Stimulated activated CD8-positive, alpha-beta memory T cell treated with anti-CD3 and anti-CD28 coated beads, Interleukin-15, amount 100 ng/mL, for 4 hours (primary cell): ENCODE measurements at regions not wholly inside any gene's neighbourhood (a gene's known extent, or its start where the extent isn't known, plus 50 kb on each side); places are given as distances from the start of the nearest gene placed in this dataset.

Experiments used
- DNase-seq, 2 donors: peaks; one replicate each; pipeline ENCODE4 v3.0.0-alpha.2; 2020; ENCODE audit warnings: low read depth in 2 of 2

DNA sequence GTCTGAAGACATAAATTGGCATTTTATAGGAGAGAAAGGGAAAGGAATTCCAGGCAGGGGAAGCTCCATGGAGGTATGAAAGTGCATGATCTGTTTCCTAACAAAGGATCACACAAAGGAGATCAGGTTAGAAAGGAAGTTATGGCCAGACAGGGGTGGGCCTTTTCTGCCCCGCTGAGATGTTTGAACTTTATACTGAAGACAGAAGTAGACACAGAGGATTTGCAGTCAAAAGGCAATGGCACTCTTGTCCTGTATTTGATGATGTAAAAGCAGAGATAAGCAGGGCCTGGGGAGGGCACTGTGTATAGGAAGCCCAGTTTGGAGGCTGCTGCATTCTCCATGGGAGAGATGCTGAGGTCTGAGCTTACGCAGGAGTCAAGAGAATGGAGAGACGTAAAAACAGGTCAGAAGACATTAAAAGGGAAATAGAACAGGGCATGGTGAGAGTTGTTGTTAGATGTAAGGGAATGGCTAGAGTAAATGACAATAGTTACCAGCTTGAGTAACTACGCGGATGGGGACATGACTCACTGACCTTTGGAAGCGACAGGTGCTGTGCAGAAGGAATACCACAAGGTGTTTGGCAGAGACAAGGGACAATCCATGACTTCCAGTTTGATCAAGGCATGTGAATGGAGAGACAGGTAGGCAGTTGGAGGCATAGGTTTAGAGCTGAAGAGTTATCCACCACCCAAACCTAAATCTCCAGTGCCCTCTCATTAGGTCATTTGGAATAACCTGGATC lies 190.6 kb upstream of the SASH1 start:
- DNase-seq, result no peak

DNA sequence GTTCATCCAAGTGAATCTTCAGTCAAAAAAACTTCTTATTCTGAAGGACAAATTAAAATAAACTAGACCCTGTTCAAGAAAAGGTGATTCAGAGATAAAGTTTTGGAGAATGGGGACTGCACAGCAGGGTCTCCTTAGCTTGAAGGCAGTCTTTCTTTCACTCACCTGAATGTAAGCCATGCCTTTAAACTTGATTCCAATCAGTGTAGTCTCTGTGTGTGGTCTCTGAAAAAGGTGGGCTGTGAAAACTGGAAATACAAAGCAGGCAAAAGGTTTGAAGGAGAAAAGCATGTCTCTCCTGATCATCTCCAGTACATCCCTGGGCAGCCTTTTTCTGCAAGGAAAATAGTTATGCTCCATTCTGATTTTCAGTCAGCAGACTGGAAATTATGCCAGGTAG lies 188.0 kb upstream of the SASH1 start:
- DNase-seq, result no peak

DNA sequence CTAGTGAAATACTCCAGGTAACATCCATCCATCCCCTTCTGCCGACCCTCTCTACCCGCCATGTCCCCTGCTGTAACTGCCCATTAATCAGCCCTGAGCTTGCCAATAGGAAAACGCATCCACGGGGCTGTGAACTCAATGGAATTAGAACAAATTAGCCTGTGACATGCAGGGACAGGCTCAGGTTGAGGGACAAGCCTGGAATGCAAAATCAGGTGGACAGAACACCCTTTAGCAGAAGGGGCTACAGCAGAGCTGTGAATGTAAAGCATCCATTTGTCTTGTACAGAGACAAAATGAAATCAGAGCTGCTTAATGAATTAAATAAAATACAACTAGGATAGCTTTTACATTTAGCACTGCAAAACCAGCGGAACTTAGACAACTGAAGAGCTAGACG lies 187.3 kb upstream of the SASH1 start:
- DNase-seq, result no peak

DNA sequence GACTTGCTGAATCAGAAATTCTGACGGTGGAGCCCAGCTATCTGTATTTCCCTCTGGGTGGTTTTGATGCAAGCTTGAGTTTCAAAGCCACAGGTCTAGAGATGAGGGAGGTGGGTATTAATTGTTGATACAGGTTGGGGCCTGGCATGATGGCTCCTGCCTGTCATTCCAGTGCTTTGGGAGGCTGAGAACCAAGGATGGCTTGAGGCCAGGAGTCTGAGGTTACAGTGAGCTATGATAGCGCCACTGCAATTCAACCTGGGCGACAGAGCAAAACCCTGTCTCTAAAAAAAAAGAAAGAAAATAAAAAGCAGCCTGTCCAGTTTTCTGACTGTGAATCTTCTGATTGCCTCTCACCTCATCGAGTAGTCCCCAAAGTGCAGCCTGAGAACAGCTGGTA lies 184.8 kb upstream of the SASH1 start:
- no peak for DNase-seq

DNA sequence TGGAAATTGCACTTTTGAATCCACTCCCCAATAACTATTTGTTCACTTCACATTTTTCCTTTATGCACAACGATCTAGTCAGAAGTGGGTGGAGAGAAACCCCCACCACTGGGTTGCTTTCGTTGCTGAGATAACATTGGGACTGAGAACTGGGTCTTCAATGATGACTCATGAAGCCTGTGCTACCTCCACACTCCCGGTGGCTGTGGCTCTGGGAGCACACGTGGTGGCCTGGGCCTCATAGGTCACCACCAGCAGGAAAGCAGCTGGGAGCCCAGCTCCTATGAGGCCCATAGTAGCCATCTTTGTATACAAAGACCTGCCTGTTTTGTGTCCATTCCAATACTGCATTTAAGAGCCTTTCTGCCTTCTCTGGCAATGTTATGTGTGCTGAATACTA lies 178.0 kb upstream of the SASH1 start:
- no peak for DNase-seq

DNA sequence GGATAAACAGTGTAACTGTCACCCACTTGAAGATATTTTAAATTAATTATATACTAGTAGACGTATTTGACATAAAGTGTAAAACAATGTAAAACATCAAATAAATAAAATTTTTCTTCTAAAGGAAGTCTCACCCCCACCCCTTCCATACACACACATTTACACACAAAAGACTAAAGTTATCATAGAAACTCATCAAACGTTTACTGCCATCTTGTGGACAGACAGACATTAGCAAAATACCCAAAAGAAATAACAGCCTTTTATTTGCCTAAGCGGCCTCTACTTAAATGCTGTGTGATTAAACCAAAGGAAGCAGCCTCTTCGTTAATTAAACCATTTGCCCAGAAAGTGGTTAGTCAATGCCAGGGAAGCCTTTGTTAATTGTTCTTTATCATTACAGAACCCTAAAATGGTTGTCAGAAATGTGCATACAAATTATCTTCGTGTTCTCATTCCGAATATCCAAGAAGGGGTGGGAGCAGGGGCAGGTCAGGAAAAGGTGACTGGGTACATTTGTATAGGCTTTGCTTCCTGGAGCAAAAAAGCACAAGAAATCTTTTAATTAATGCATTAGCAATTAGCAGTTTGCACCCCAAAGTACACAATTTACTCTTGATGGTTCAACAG lies 176.2 kb upstream of the SASH1 start:
- no peak for DNase-seq

DNA sequence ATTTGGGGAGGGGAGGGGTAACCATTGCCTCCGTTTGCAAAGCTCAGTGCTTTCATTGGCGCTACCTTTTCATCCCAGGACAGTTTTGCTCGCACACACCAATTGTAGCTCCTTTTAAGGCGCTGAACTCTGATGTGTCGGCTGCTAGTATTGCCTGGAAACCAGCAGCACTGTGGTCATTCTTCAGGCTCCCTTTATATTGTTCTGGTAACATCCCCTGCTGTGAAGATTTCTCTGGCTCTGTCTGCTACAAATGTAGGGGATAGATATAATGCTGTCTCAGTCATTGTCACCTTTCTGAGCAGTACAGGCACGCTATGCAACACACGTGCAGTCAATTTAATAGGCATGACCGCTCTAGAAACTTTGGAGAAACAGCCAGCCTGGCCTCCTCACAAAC lies 172.9 kb upstream of the SASH1 start:
- DNase-seq, result no peak

DNA sequence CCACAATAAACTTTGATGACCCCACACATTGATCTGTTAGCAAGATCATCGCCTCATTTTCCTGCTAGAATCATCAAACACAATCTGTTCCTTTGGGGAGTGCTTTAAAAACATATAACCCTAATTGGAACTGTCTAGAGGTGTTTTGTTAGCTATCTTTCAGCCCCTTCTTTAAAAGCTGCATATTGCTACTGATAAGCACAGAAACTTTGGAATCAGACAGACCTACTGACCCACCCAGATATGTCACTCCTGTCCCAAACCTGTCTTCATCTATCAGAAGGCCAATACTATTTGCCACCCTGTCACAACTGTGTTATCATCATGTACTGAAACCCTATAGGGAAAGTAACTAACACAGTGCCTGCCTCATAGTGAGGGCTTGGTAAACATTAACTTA lies 172.4 kb upstream of the SASH1 start:
- no peak for DNase-seq

DNA sequence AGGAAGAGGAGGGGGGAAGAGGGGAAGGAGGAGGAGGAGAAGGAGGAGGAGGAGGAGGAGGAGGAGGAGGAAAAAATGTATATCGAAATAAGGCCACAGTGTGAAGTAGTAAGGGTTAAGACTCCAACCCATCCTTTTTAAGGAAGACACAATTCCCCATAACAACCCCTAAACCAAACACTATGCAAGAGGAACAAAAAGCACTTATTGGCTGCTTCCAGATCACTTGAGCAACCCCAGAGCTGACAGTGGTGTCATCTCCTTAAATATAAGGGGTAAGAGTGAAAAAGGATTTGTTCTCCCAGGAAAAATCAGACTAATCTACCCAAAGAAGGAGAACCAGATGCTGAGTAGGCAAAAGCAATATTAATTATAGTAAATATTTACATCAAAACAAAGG lies 169.1 kb upstream of the SASH1 start:
- DNase-seq, result no peak

DNA sequence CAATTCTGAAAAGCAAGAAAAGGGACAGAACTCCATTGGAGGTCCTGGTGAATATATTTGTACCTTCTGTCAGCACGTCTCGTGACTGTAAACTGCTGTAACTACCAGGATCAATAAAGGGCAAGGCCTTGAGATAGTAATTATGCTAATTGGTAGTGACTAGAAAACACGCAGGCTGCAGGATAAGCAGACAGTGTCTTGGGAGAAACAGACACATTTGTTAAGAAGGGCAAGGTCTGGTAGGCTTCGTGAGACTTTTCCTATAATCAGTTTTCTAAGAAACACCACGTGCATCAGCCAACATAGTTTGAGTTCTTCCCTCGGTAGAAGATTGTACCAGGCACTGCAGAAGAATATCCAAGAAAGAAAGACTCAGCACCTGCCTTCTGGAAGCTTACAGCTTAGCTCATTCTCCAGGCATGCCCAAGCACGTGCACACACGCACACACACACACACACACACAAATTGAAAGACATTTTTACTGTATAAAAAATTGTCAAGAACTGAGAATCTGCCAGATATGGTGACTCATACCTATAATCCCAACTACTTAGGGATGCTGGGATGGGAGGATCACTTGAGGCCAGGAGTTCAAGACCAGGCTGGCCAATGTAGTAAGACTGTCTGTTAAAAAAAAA lies 167.0 kb upstream of the SASH1 start:
- DNase-seq, result no peak

DNA sequence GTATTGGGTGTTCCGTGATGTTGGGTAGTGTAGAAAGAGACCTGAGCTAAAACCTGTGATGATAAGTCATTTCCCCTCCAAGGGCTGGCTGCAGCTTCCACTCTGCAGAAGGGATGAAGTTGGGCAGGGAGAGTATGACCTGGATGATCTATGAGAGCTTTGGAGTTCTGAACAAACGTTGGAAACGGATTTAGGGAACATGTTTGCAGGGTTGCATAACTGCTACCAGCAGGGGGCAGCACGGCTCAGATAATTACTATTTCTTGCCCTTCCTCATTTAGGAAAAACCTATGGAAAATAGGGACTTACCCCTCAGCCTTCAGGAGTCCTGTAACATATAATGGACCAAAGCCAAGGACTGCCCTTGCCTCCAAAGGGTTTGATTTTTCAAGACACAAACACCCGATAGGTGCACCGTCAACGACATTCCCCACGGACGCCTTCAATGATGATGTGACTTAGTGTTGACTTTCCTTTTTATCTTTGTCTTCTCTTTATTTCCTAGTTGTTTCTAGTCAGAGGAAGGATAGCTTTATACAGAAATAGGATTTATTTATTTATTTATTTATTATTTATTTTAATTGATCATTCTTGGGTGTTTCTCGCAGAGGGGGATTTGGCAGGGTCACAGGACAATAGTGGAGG lies 164.9 kb upstream of the SASH1 start:
- no peak for DNase-seq

DNA sequence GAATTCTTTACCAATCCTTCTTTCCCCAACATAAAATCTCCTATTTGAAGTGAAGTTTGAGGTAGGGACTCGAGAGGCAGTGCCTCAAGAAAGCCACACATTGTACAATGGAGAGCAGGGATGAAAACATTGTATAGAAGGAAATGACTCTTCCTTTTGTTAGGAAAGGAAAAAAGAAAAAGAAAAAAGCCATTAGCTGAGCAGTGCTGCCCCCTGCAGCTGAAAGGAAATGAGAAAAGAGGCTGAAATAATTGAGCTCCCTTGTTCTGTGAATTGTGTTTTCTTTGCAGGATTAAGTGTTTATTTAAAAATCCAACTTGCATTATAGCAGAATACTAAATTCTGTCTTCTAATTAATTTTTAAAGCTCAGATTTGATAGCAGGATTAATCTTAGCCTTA lies 162.9 kb upstream of the SASH1 start:
- no peak for DNase-seq

DNA sequence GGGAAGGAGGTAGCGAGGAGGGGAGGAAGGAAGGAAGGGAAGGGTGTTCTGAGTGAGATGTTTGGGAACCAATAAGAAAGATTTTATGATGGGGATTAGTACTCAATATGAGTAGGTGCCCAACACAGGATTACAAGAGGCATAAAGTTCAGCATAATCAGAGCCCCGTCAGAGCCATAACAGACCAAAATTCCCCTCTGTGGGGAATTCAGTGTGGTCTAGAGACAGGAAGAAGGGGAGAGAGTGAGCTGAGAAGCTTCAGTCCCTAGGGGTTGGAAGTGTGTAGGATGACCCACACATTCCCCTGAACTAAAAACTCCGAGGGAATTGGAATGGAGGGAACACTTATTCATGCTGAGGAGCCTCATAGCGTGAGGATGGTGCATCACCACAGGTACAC lies 160.3 kb upstream of the SASH1 start:
- no peak for DNase-seq

DNA sequence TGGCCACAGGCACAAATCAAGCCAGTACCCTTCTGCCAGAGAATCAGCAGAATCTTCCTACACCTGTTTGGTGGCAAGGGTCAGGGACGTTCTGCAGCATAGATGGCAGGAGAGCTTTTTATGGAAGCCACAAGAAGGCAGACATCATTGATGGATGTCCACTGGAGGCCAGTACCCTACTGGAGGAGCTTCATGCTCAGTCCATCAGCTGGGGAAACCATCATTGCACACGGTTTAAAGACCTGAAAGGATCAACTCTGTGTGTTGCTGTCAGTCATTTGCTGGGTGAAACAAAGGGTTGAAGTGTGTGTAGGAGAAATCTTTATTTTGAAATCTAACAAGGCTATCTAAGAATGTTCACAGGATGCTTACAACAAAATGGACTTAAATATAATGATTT lies 158.9 kb upstream of the SASH1 start:
- DNase-seq, result no peak

DNA sequence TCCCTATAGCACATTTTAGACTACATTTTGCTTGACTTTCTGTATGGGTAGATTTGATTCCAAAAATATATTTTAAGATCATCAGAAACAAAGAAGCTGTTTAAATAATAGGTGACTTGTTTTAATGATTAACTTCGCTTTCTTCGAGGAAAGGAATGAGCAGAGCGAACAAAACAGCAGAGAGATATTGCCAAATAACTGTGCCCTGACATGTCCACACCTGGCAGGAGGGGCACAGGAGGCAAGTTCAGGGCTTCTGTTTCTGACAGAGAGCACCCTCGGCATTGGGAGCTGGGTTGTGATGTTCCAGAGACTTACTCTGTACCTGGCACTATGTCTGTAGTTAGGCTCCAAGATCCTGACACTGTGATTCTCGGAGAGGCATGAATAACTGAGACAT lies 155.7 kb upstream of the SASH1 start:
- DNase-seq, result no peak

DNA sequence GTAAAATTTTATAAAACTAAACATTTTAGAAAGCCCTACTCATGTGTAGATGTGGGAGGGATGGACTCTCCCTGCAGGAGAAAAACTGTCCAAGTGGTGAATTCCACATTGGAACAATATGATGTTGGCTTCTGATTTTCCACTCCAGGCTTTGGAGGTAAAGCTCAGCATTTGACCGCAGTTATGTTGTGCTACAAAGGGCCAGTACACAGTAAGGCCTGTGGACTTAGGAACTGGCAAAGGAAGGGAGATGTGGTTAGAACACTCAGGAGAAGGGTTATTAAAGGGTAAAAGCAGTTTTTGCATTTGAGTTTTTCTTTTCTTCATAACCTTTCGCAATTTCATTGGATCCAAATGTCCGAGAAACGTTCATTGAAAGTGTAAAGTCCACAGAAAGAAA lies 150.3 kb upstream of the SASH1 start:
- DNase-seq, result no peak

DNA sequence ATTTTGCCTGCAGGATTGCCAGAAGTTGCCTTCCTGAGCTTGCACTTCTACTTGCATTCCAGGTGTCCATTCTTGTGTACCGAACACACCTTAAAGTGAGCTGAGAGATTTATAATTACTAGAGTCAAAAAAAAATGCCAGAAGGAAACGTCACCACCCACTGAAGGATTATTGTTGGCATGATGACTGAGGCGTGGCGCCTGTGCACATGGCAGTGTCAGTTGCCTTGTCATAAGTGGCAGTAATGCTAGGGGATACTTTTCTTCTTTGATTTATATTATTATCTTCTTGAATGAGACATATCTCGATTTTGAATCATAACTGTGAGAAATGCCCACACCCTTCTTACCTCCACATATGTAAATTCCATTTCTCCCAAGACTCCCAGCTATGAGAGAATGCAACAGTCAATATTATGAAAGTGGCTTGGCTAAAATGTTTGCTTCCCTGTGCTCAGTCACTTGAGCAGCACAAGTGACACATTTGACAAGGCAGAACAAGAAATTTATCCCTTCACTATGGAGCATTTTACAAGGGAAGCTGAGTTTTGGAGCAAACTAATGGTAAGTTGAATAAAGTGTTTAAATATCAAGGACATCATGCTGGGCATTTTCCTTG lies 149.5 kb upstream of the SASH1 start:
- no peak for DNase-seq

DNA sequence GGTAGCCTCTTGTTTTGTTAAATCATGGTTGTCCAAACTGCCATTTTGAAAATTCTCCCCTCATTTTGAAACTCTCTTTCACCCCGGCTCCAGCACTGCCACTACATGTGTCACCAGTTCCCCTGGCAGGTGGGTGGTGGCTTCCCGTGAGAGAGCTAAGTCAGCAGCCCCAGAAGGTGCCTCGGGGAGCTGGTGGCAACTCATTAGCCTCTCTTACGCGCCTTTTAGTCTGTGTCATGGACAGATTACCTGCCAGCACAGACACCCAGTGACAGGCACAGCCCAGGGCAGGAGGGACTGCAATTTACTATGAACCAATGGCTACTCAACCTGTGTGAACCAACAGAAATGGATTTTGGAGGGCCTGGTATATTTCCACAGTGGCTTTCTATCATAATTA lies 147.1 kb upstream of the SASH1 start:
- no peak for DNase-seq

DNA sequence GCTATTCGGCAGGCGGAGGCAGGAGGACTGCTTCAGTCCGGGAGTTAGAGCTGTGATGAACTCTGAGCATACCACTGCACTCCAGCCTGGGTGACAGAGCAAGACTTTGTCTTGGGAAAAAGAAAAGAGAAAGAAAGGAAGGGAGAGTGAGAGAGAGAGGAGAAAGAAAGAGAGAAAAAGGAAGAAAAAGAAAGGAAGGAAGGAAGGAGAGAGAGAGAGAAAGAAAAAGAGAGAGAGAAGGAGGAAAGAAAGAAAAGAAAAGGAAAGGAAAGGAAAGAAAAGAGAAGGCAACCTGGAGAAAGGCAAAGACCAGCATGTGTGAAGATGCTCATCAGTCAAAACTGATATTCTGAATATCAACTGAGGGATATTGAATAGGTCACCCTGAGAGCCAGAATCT lies 143.1 kb upstream of the SASH1 start:
- DNase-seq, result no peak

DNA sequence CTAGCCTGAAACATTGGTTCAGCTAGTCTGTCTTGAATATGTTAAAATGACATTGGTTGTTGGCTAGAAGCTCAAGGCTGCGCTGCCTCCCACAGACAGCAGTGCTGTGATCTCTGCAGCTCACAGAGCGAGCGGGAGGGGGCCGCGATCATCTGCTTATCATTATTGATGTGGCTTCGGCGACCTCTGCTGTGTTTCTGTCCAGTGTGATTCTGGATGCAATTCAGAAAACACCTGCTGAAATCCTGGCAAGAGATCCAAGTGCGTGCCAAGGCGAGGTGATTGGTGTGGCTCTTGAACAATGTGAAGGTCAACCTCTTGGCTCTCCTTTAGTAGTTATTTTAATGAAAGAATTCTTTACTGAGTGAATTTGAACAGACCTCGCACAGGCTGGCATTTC lies 142.3 kb upstream of the SASH1 start:
- no peak for DNase-seq

DNA sequence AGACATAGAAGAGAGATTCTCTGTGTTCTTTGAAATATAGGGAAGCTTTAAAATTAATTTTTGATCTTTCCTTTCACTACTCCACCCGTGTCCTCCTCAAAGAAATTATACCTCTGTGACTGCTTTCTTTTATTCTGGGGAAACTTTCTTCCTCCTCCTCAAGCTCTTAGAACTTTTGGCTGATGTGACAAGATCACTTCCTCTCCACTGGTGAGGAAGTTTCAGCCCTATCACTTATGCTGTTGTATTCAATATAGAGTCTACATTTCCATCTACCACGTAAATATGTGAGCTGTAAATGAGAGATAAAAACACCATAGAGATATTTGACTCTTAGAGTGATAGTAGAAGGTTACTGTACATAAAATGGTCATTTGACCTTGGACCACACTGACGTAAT lies 141.9 kb upstream of the SASH1 start:
- DNase-seq, result no peak

DNA sequence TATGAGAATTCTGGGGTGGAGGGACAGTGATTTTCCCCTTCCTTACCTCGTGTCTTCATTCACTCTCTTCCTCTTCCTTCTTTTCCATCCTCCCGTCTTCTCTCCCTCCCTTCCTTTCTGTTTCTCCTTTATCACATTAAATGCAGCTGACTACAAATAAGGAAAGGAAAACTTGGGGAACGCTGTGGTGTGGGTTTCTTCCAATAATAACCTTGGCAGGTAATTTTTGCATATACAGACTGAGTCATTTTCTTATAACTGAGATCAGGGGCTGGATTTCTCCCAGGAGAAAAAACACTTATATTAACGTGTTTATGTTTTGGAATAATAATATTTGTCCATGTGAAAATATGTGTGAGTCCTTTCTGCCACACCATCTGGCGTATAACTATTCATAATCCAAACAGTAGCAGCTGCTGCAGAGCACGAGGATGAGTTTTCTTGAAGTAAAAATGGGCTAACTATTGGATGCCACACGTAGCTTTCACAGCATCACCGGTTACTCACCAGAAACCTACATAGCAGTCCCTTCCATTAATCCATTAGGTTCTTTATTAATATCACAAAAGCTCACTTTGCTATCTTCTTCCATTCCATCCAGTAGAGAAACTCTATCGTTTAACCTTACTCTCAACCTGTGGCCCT lies 139.2 kb upstream of the SASH1 start:
- no peak for DNase-seq
